Caco-2 (cell line): ENCODE measurements at regions not wholly inside any gene's neighbourhood (a gene's known extent, or its start where the extent isn't known, plus 50 kb on each side); places are given as distances from the start of the nearest gene placed in this dataset.

Experiments used
- BruUV-seq: library from RNA; stranded (reverse); fragments of 400-500 nt; replicated peaks from 2 replicates; lab custom pipeline; 2021; lab: Mats Ljungman, UMichigan
- CTCF ChIA-PET: fragments of 300-600 bp; sonication (Branson Sonifier 250); formaldehyde crosslinking; loops from one replicate; lab custom pipeline; 2022; ENCODE audit warnings: antibody characterized with exemption; lab: Charles Lee
- POLR2A ChIA-PET: fragments of 300-600 bp; sonication (Branson Sonifier 250); formaldehyde crosslinking; loops from one replicate; lab custom pipeline; 2022; ENCODE audit warnings: antibody characterized with exemption; lab: Charles Lee
- DNase-seq, 2 experiments: peaks; one replicate each; pipeline versions ENCODE4 v3.0.0 to v3.0.0-alpha.2; 2020 to 2022
- H3K27me3 ChIP-seq: replicated peaks from 2 replicates; pipeline ENCODE4 v1.6.0; 2011; ENCODE audit warnings: low read length; ENCODE audit not compliant: control insufficient read depth, insufficient read depth
- H3K36me3 ChIP-seq: 2 replicates; pipeline ENCODE4 v1.5.1; 2011; ENCODE audit warnings: low read length; ENCODE audit not compliant: control insufficient read depth, insufficient read depth
- H3K4me1 ChIP-seq: fragments of 250-450 bp; sonication (Bioruptor Pico); 2 replicates; pipeline ENCODE4 v1.5.1; 2020; ENCODE audit warnings: mild to moderate bottlenecking
- H3K4me3 ChIP-seq: 2 replicates; pipeline ENCODE4 v1.5.1; 2011; ENCODE audit warnings: low read depth, mild to moderate bottlenecking, control low read depth, low read length
- H3K9me3 ChIP-seq: fragments of 250-450 bp; sonication (Bioruptor Pico); 2 replicates; pipeline ENCODE4 v1.5.1; 2020; ENCODE audit warnings: mild to moderate bottlenecking, moderate library complexity
- H3K27ac Mint-ChIP-seq: one replicate; pipeline ENCODE4 v1.8.0; 2022; ENCODE audit warnings: mixed read lengths; ENCODE audit not compliant: unreplicated experiment
- H3K27me3 Mint-ChIP-seq: one replicate; pipeline ENCODE4 v1.8.0; 2022; ENCODE audit warnings: mixed read lengths; ENCODE audit not compliant: insufficient read depth, unreplicated experiment
- H3K36me3 Mint-ChIP-seq: one replicate; pipeline ENCODE4 v1.8.0; 2022; ENCODE audit warnings: mild to moderate bottlenecking, mixed read lengths; ENCODE audit not compliant: insufficient read depth, unreplicated experiment
- H3K4me1 Mint-ChIP-seq: one replicate; pipeline ENCODE4 v1.8.0; 2022; ENCODE audit warnings: low read depth, mixed read lengths; ENCODE audit not compliant: unreplicated experiment
- H3K4me3 Mint-ChIP-seq: one replicate; pipeline ENCODE4 v1.8.0; 2022; ENCODE audit warnings: mild to moderate bottlenecking, moderate library complexity, mixed read lengths; ENCODE audit not compliant: unreplicated experiment
- H3K9me3 Mint-ChIP-seq: one replicate; pipeline ENCODE4 v1.8.0; 2022; ENCODE audit warnings: mixed read lengths; ENCODE audit not compliant: unreplicated experiment
- CTCF ChIP-seq, 2 experiments: fragments of 200-600 bp in 1 of 2; IDR thresholded peaks; 1 replicate in 1 of 2; 2 replicates in 1 of 2; pipeline versions ENCODE4 v1.5.1 to v1.8.0; 2011 to 2022; ENCODE audit warnings: antibody characterized with exemption in 1 of 2, control low read depth in 1 of 2, inconsistent platforms in 1 of 2, low read depth in 1 of 2, low read length in 1 of 2, mild to moderate bottlenecking in 1 of 2, moderate library complexity in 1 of 2; ENCODE audit not compliant: insufficient read depth in 1 of 2, severe bottlenecking in 1 of 2, unreplicated experiment in 1 of 2
- intact Hi-C: fragments of 100-400 bp; cut with micrococcal nuclease; formaldehyde crosslinking; loops from one replicate; pipeline ENCODE4 v1.10.0; 2022; ENCODE audit not compliant: unreplicated experiment

GRCh38 chr4:42262701-42263490 is 110.4 kb upstream of the BEND4 start:
- Mint-ChIP-seq H3K27ac (no peak overlapping the region), H3K36me3 (no peaks in the 10 kb centered on the region), H3K4me1 (no peaks in the 10 kb centered on the region), H3K9me3 (no peaks in the 10 kb centered on the region), H3K27me3 (no peaks in the 10 kb centered on the region), H3K4me3 (no peak overlapping the region)
- CTCF ChIA-PET = no interaction called here
- H3K9me3 ChIP-seq = no peaks in the 10 kb centered on the region
- intact Hi-C loops = no loop called here
- no peaks in the 10 kb centered on the region for H3K36me3 ChIP-seq
- H3K4me1 ChIP-seq = no peaks in the 10 kb centered on the region
- DNase-seq = no peak
- H3K4me3 ChIP-seq = no peak overlapping the region
- no peaks in the 10 kb centered on the region for H3K27me3 ChIP-seq
- no TSS peak for BruUV-seq
- TF ChIP-seq CTCF (IDR thresholded peaks at IDR 0.05; ENCODE audit: insufficient read depth in 1 of 2, low read depth in 1 of 2, low read length in 1 of 2, severe bottlenecking in 1 of 2, unreplicated experiment in 1 of 2) = no peak
- POLR2A ChIA-PET = no interaction called here

GRCh38 chr4:42265782-42266602 is 113.5 kb upstream of the BEND4 start:
- Histone ChIP-seq H3K4me3 (no peak overlapping the region), H3K4me1 (no peaks in the 10 kb centered on the region), H3K27me3 (no peaks in the 10 kb centered on the region), H3K36me3 (no peaks in the 10 kb centered on the region), H3K9me3 (no peaks in the 10 kb centered on the region)
- no TSS peak for BruUV-seq
- no peaks in the 10 kb centered on the region for H3K36me3 Mint-ChIP-seq
- intact Hi-C loops = no loop called here
- no peaks in the 10 kb centered on the region for H3K4me1 Mint-ChIP-seq
- H3K27me3 Mint-ChIP-seq = no peaks in the 10 kb centered on the region
- no peaks in the 10 kb centered on the region for H3K9me3 Mint-ChIP-seq
- ChIA-PET POLR2A (no interaction called here), CTCF (no interaction called here)
- H3K4me3 Mint-ChIP-seq = no peak overlapping the region
- no peak for DNase-seq
- no peak for TF ChIP-seq CTCF (IDR thresholded peaks at IDR 0.05; ENCODE audit: insufficient read depth in 1 of 2, low read depth in 1 of 2, low read length in 1 of 2, severe bottlenecking in 1 of 2, unreplicated experiment in 1 of 2)
- H3K27ac Mint-ChIP-seq = no peak overlapping the region

GRCh38 chr4:42267724-42268123 is 115.3 kb upstream of the BEND4 start:
- Mint-ChIP-seq H3K36me3 (no peaks in the 10 kb centered on the region), H3K4me3 (no peak overlapping the region), H3K4me1 (no peaks in the 10 kb centered on the region), H3K9me3 (no peaks in the 10 kb centered on the region), H3K27ac (no peak overlapping the region), H3K27me3 (no peaks in the 10 kb centered on the region)
- H3K4me3 ChIP-seq = no peak overlapping the region
- BruUV-seq = no TSS peak
- H3K36me3 ChIP-seq = no peaks in the 10 kb centered on the region
- DNase-seq = no peak
- POLR2A ChIA-PET = no interaction called here
- intact Hi-C loops = no loop called here
- TF ChIP-seq CTCF (IDR thresholded peaks at IDR 0.05; ENCODE audit: insufficient read depth in 1 of 2, low read depth in 1 of 2, low read length in 1 of 2, severe bottlenecking in 1 of 2, unreplicated experiment in 1 of 2) = no peak
- H3K9me3 ChIP-seq = no peaks in the 10 kb centered on the region
- no peaks in the 10 kb centered on the region for H3K27me3 ChIP-seq
- CTCF ChIA-PET = no interaction called here
- no peaks in the 10 kb centered on the region for H3K4me1 ChIP-seq
